ENCODE measurements at regions not wholly inside any gene's neighbourhood (a gene's known extent, or its start where the extent isn't known, plus 50 kb on each side); places are given as distances from the start of the nearest gene placed in this dataset.
A peak's percentile ranks its signal among the peaks of the same experiment; 100 is the strongest.

GRCh38 chr9:89926167-89926566, 321.4 kb downstream of the GADD45G start:
- ATAC-seq (ENCODE audit: low FRiP score in 2 of 2) = no peak
- H3K27ac ChIP-seq = no peak overlapping the region

GRCh38 chr9:89926691-89927220, 321.9 kb downstream of the GADD45G start:
- H3K9me3 ChIP-seq = no peaks in the 10 kb centered on the region
- no peak for ATAC-seq (ENCODE audit: low FRiP score in 2 of 2)

More at GRCh38 chr9:89926167-89926566, 321.4 kb downstream of the GADD45G start:
- no peak for TF ChIP-seq POLR2AphosphoS5 (IDR thresholded peaks at IDR 0.05)
- TF ChIP-seq EP300 (IDR thresholded peaks at IDR 0.05) = no peak
- no peak for TF ChIP-seq POLR2A (IDR thresholded peaks at IDR 0.05)
- TF ChIP-seq CTCF (IDR thresholded peaks at IDR 0.05) = no peak
- no peaks in the 10 kb centered on the region for H3K36me3 ChIP-seq
- H3K4me1 ChIP-seq = peaks cover 15 to 30% (median 17%) of the 10 kb centered on the region in 4 donors
- no peak for DNase-seq
- H3K9me3 ChIP-seq = no peaks in the 10 kb centered on the region
- no peak overlapping the region for H3K4me3 ChIP-seq
- 66 to 72% methylated on average over 5 of the region's 5 CpGs for WGBS, 2 donors
- no peaks in the 10 kb centered on the region for H3K27me3 ChIP-seq

GRCh38 chr9:89928106-89928505, 323.3 kb downstream of the GADD45G start:
- no peak for DNase-seq
- Histone ChIP-seq H3K27me3 (no peaks in the 10 kb centered on the region), H3K4me3 (no peak overlapping the region), H3K4me1 (peaks cover 15 to 30% (median 17%) of the 10 kb centered on the region in 4 donors), H3K36me3 (no peaks in the 10 kb centered on the region), H3K27ac (no peak overlapping the region), H3K9me3 (no peaks in the 10 kb centered on the region)
- ATAC-seq (ENCODE audit: low FRiP score in 2 of 2) = no peak
- WGBS, 2 donors = 100% methylated on average over 1 of the region's 1 CpG
- no peak for TF ChIP-seq POLR2AphosphoS5 (IDR thresholded peaks at IDR 0.05)
- no peak for TF ChIP-seq EP300 (IDR thresholded peaks at IDR 0.05)
- TF ChIP-seq POLR2A (IDR thresholded peaks at IDR 0.05) = no peak
- TF ChIP-seq CTCF (IDR thresholded peaks at IDR 0.05) = no peak

More at GRCh38 chr9:89926691-89927220, 321.9 kb downstream of the GADD45G start:
- peak in 1 of 2 donors; percentile 29 for DNase-seq
- WGBS, 2 donors = 53 to 54% methylated on average over 7 of the region's 7 CpGs
- Histone ChIP-seq H3K27me3 (no peaks in the 10 kb centered on the region), H3K36me3 (no peaks in the 10 kb centered on the region), H3K4me1 (peaks cover 15 to 30% (median 17%) of the 10 kb centered on the region in 4 donors), H3K27ac (no peak overlapping the region), H3K4me3 (no peak overlapping the region)
- TF ChIP-seq CTCF (IDR thresholded peaks at IDR 0.05) = no peak
- TF ChIP-seq POLR2A (IDR thresholded peaks at IDR 0.05) = no peak
- no peak for TF ChIP-seq EP300 (IDR thresholded peaks at IDR 0.05)
- no peak for TF ChIP-seq POLR2AphosphoS5 (IDR thresholded peaks at IDR 0.05)

- Histone ChIP-seq H3K9me3 (no peaks in the 10 kb centered on the region), H3K4me1 (peaks cover 15 to 30% (median 17%) of the 10 kb centered on the region in 4 donors), H3K27ac (peak overlapping the region in 1 of 4 donors; percentile 54), H3K36me3 (no peaks in the 10 kb centered on the region), H3K4me3 (no peak overlapping the region), H3K27me3 (no peaks in the 10 kb centered on the region)
- TF ChIP-seq CTCF (IDR thresholded peaks at IDR 0.05) (no peak), POLR2AphosphoS5 (IDR thresholded peaks at IDR 0.05) (no peak), EP300 (IDR thresholded peaks at IDR 0.05) (no peak), POLR2A (IDR thresholded peaks at IDR 0.05) (no peak)
- 95 to 97% methylated on average over 6 of the region's 6 CpGs for WGBS, 2 donors
- no peak for ATAC-seq (ENCODE audit: low FRiP score in 2 of 2)
- no peak for DNase-seq
These were observed 323.9 kb downstream of the GADD45G start for GRCh38 chr9:89928521-89929275.

Data from upper lobe of left lung (tissue), 6 donors.